HEK293 (cell line): ENCODE measurements at regions not wholly inside any gene's neighbourhood (a gene's known extent, or its start where the extent isn't known, plus 50 kb on each side); places are given as distances from the start of the nearest gene placed in this dataset.

Experiments
- CTCF ChIP-seq: fragments of 450-650 bp; formaldehyde crosslinking; IDR thresholded peaks from 2 replicates; pipeline ENCODE4 v1.5.1; 2016; ENCODE audit warnings: missing biosample characterization, missing genetic modification characterization
- KLF9 ChIP-seq: fragments of 450-650 bp; formaldehyde crosslinking; IDR thresholded peaks from 2 replicates; pipeline ENCODE4 v1.5.1; 2016; ENCODE audit warnings: missing biosample characterization, missing genetic modification characterization, low read depth
- ZBTB6 ChIP-seq: fragments of 450-650 bp; formaldehyde crosslinking; IDR thresholded peaks from 2 replicates; pipeline ENCODE4 v1.5.1; 2017; ENCODE audit warnings: missing biosample characterization, missing genetic modification characterization
- ZNF214 ChIP-seq: fragments of 450-650 bp; formaldehyde crosslinking; IDR thresholded peaks from 2 replicates; pipeline ENCODE4 v1.5.1; 2017; ENCODE audit warnings: missing biosample characterization, mild to moderate bottlenecking, missing genetic modification characterization, borderline replicate concordance
- ZNF350 ChIP-seq: fragments of 450-650 bp; formaldehyde crosslinking; IDR thresholded peaks from 2 replicates; pipeline ENCODE4 v1.5.0; 2017; ENCODE audit warnings: missing biosample characterization, mild to moderate bottlenecking, missing genetic modification characterization
- ZNF692 ChIP-seq: fragments of 450-650 bp; formaldehyde crosslinking; IDR thresholded peaks from 2 replicates; pipeline ENCODE4 v1.5.1; 2016; ENCODE audit warnings: missing biosample characterization, missing genetic modification characterization

GRCh38 chr5:143488381-143488780 lies 84.9 kb upstream of the NR3C1 start:
- TF ChIP-seq ZNF350, result no peak
- no peak for TF ChIP-seq KLF9
- TF ChIP-seq CTCF (tag by site-specific recombination), result no peak
- no peak for TF ChIP-seq ZNF214 (tag by site-specific recombination)
- no peak for TF ChIP-seq ZBTB6
- no peak for TF ChIP-seq ZNF692
